H1 (cell line): ENCODE measurements at regions not wholly inside any gene's neighbourhood (a gene's known extent, or its start where the extent isn't known, plus 50 kb on each side); places are given as distances from the start of the nearest gene placed in this dataset.

ENCODE experiments used
- CBX5 ChIP-seq: fragments of 300-800, 300-1000 bp; sonication (generic); IDR thresholded peaks from 2 replicates; pipeline ENCODE4 v1.7.1; 2016; ENCODE audit warnings: antibody characterized with exemption, low read length, low read depth
- CHD1 ChIP-seq: IDR thresholded peaks from 2 replicates; pipeline ENCODE4 v1.6.1; 2012; ENCODE audit warnings: low read depth, low read length, improper control_type of control experiment
- CHD2 ChIP-seq: IDR thresholded peaks from 2 replicates; pipeline ENCODE4 v1.6.1; 2012; ENCODE audit warnings: low read length, improper control_type of control experiment
- CTCF ChIP-seq, 3 experiments: IDR thresholded peaks; 1 replicate in 2 of 3; 2 replicates in 1 of 3; pipeline versions ENCODE4 v1.5.1 to v1.6.1; 2011; ENCODE audit warnings: low read length in 3 of 3, mild to moderate bottlenecking in 3 of 3, inconsistent platforms in 2 of 3, low read depth in 1 of 3, moderate library complexity in 1 of 3; ENCODE audit not compliant: insufficient read depth in 1 of 3; ENCODE audit errors: control extremely low read depth in 1 of 3
- EP300 ChIP-seq, 2 experiments: IDR thresholded peaks; 1 replicate in 1 of 2; 2 replicates in 1 of 2; pipeline ENCODE4 v1.6.1; 2011 to 2012; ENCODE audit warnings: low read depth in 2 of 2, low read length in 2 of 2, mild to moderate bottlenecking in 2 of 2, borderline replicate concordance in 1 of 2, inconsistent platforms in 1 of 2, moderate library complexity in 1 of 2
- EZH2 ChIP-seq: fragments of 200-600 bp; sonication (generic); IDR thresholded peaks from 2 replicates; pipeline ENCODE4 v1.7.1; 2012; ENCODE audit warnings: low read depth, mild to moderate bottlenecking, moderate library complexity, low read length, inconsistent platforms; ENCODE audit not compliant: severe bottlenecking
- HDAC6 ChIP-seq: IDR thresholded peaks from one replicate; pipeline ENCODE4 v1.7.1; 2012; ENCODE audit warnings: low read depth, mild to moderate bottlenecking, inconsistent platforms, low read length, moderate library complexity
- MAX ChIP-seq: IDR thresholded peaks from 2 replicates; pipeline ENCODE4 v1.6.1; 2012; ENCODE audit warnings: inconsistent platforms
- POLR2A ChIP-seq, 2 experiments: IDR thresholded peaks; 1 replicate in 1 of 2; 2 replicates in 1 of 2; pipeline ENCODE4 v1.6.1; 2011; ENCODE audit warnings: low read depth in 2 of 2, low read length in 2 of 2, mild to moderate bottlenecking in 2 of 2; ENCODE audit errors: control extremely low read depth in 1 of 2
- RAD21 ChIP-seq, 2 experiments: IDR thresholded peaks in 1 of 2; conservative IDR thresholded peaks in 1 of 2; 2 replicates each; pipeline ENCODE4 v1.6.1; 2011; ENCODE audit warnings: low read depth in 2 of 2, low read length in 2 of 2, improper control_type of control experiment in 1 of 2, inconsistent platforms in 1 of 2, mild to moderate bottlenecking in 1 of 2, moderate library complexity in 1 of 2
- SIN3A ChIP-seq, 2 experiments: IDR thresholded peaks in 1 of 2; conservative IDR thresholded peaks in 1 of 2; 2 replicates each; pipeline ENCODE4 v1.6.1; 2011 to 2012; ENCODE audit warnings: low read length in 2 of 2, improper control_type of control experiment in 1 of 2, low read depth in 1 of 2, mild to moderate bottlenecking in 1 of 2
- TAF1 ChIP-seq: IDR thresholded peaks from 2 replicates; pipeline ENCODE4 v1.6.1; 2011; ENCODE audit warnings: mild to moderate bottlenecking, low read depth, low read length
- YY1 ChIP-seq: IDR thresholded peaks from 2 replicates; pipeline ENCODE4 v1.6.1; 2011; ENCODE audit warnings: low read depth, mild to moderate bottlenecking, low read length
- ZNF274 ChIP-seq: IDR thresholded peaks from 2 replicates; pipeline ENCODE4 v1.7.0; 2012; ENCODE audit warnings: low read length, borderline replicate concordance; ENCODE audit errors: extremely low read depth

DNA sequence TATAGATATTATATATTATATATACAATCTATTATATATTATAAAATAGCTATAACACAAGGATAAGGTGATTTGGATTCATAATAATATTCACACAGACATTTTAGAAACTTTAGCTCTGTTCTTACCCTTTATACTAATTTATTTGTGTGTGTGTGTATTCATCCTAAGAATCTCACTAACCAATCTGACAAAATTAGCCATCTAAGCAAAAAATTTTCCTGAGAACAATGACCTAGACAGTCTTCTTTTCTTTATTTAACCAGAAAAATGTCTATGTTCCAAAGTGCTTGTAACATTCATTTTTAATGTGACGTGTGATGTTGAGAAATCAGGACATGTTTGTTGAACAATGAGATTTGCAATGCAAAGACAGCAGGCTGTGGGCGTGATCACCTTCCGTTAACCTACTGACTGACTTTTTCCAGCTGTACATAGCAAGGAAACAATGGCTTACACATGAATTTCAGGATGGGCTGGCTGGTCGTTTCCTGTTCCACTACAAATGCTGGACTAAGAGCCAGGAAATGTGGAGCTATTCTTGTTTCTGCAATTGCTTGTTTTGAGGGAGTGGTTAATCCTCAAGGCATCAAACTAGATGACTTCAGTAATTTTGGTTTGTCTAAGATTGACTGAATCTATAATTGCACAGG lies 634.6 kb upstream of the ARGLU1 start:
- TF ChIP-seq HDAC6: no peak
- TF ChIP-seq MAX: no peak
- no peak for TF ChIP-seq EZH2
- TF ChIP-seq CTCF (IDR thresholded peaks at IDR 0.05; ENCODE audit: control extremely low read depth in 1 of 3, insufficient read depth in 1 of 3, low read depth in 1 of 3, low read length in 3 of 3): no peak
- no peak for TF ChIP-seq EP300 (IDR thresholded peaks at IDR 0.05; ENCODE audit: borderline replicate concordance in 1 of 2, low read depth in 2 of 2, low read length in 2 of 2)
- TF ChIP-seq SIN3A (conservative IDR thresholded peaks at IDR 0.05 in 1 of 2, IDR thresholded peaks at IDR 0.05 in 1 of 2; ENCODE audit: low read depth in 1 of 2, low read length in 2 of 2): no peak
- TF ChIP-seq CHD1: no peak
- TF ChIP-seq TAF1: no peak
- no peak for TF ChIP-seq CBX5
- TF ChIP-seq POLR2A (IDR thresholded peaks at IDR 0.05; ENCODE audit: control extremely low read depth in 1 of 2, low read depth in 2 of 2, low read length in 2 of 2): no peak
- TF ChIP-seq YY1: no peak
- no peak for TF ChIP-seq RAD21 (IDR thresholded peaks at IDR 0.05 in 1 of 2, conservative IDR thresholded peaks at IDR 0.05 in 1 of 2; ENCODE audit: low read depth in 2 of 2, low read length in 2 of 2)
- no peak for TF ChIP-seq CHD2
- no peak for TF ChIP-seq ZNF274
